ENCODE measurements at regions not wholly inside any gene's neighbourhood (a gene's known extent, or its start where the extent isn't known, plus 50 kb on each side); places are given as distances from the start of the nearest gene placed in this dataset.
"Not testable (repeated sequence)": the region's sequence is repeated elsewhere in the genome, so short reads cannot be mapped to it uniquely, and the experiment has no call there.

- not testable (repeated sequence) for H3K4me1 ChIP-seq (ENCODE audit: control insufficient read depth, insufficient read depth, low read length); H3K36me3 ChIP-seq (ENCODE audit: control insufficient read depth, insufficient read depth, low read length); H3K27ac ChIP-seq (ENCODE audit: insufficient read depth, low read depth, low read length, poor library complexity, severe bottlenecking); H3K9me3 ChIP-seq (ENCODE audit: control insufficient read depth, low read length); H3K27me3 ChIP-seq (ENCODE audit: control insufficient read depth, insufficient read depth, low read length, poor library complexity, severe bottlenecking); H3K4me3 ChIP-seq (ENCODE audit: insufficient read depth, low read depth, low read length)
- 89 to 100% methylated on average over 1 of the region's 1 CpG for WGBS, 2 experiments
Observed at GRCh38 chr3:39739658-39740057, 69.8 kb upstream of the MYRIP start.

DNA sequence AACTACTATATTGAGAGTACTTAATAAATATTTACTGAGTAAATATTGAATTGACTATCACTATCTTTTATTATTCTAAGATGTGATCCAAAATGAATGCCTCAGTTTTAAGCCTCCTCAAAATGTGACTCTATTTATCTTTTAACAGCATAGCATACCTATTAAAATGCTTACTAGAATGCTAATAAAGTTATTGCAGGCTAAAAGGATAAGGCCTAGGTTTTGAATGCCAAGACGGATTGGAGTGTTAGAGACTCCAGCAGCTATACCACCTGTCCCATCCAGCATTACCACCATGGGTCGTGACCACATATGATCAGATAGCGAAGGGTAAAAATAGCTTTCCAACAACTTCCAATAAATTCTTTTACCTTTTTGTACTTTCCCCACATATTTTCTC, 64.7 kb upstream of the MYRIP start:
- H3K27me3 ChIP-seq (ENCODE audit: control insufficient read depth, insufficient read depth, low read length, poor library complexity, severe bottlenecking) = no peaks in the 10 kb centered on the region
- H3K4me1 ChIP-seq (ENCODE audit: control insufficient read depth, insufficient read depth, low read length) = no peaks in the 10 kb centered on the region
- H3K9me3 ChIP-seq (ENCODE audit: control insufficient read depth, low read length) = no peaks in the 10 kb centered on the region
- no peak overlapping the region for H3K27ac ChIP-seq (ENCODE audit: insufficient read depth, low read depth, low read length, poor library complexity, severe bottlenecking)
- no peaks in the 10 kb centered on the region for H3K36me3 ChIP-seq (ENCODE audit: control insufficient read depth, insufficient read depth, low read length)
- 92 to 97% methylated on average over 3 of the region's 3 CpGs for WGBS, 2 experiments
- H3K4me3 ChIP-seq (ENCODE audit: insufficient read depth, low read depth, low read length) = no peak overlapping the region

GRCh38 chr3:39748002-39748401, 61.4 kb upstream of the MYRIP start:
- Histone ChIP-seq H3K27ac (ENCODE audit: insufficient read depth, low read depth, low read length, poor library complexity, severe bottlenecking) (no peak overlapping the region), H3K4me1 (ENCODE audit: control insufficient read depth, insufficient read depth, low read length) (no peaks in the 10 kb centered on the region), H3K9me3 (ENCODE audit: control insufficient read depth, low read length) (no peaks in the 10 kb centered on the region), H3K4me3 (ENCODE audit: insufficient read depth, low read depth, low read length) (no peak overlapping the region), H3K36me3 (ENCODE audit: control insufficient read depth, insufficient read depth, low read length) (no peaks in the 10 kb centered on the region), H3K27me3 (ENCODE audit: control insufficient read depth, insufficient read depth, low read length, poor library complexity, severe bottlenecking) (no peaks in the 10 kb centered on the region)
- WGBS, 2 experiments = 100% methylated on average over 1 of the region's 1 CpG; no CpG with 5 or more reads in 1 of the 2 experiments

DNA sequence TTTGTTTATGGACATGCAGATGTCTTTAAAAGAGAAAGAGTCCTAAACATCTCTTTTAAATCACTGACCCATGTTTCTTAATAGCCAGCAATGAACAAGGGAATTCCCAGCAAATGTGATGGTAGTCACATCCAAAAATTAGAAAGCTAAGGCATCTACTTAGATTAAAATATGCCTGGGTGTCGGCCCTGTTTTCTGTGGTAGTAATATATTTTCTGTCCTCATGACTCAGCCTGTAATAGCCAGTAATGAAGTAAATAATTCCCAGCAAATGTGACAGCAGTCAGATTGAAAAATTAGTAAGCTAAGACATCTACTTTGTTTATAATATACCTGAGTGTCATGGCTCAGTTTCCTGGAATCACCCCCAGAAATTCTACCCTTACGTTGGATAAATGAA, 60.6 kb upstream of the MYRIP start:
- 96 to 99% methylated on average over 1 to 2 of the region's 2 CpGs for WGBS, 2 experiments

DNA sequence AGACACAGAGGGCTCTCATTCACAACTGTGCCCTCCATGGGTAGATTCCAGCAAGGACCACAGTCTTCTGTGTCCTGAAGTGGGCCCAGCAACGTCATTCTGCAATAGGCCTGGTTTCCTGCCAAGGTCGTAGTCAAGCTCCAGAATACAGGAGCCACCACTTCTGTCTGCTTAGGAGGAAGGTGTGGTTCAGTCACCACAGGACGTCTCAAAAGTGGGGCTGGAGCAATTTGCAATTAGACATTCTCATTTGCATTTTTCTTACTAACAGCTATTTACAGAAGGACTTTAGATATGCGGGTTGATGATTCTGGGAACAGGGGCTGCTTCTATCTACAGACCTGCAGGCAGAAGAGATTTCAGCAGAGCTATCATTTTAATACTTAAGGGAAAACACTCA, 58.7 kb upstream of the MYRIP start:
- H3K4me1 ChIP-seq (ENCODE audit: control insufficient read depth, insufficient read depth, low read length) = no peaks in the 10 kb centered on the region
- no peaks in the 10 kb centered on the region for H3K9me3 ChIP-seq (ENCODE audit: control insufficient read depth, low read length)
- H3K27ac ChIP-seq (ENCODE audit: insufficient read depth, low read depth, low read length, poor library complexity, severe bottlenecking) = no peak overlapping the region
- no peaks in the 10 kb centered on the region for H3K27me3 ChIP-seq (ENCODE audit: control insufficient read depth, insufficient read depth, low read length, poor library complexity, severe bottlenecking)
- no peak overlapping the region for H3K4me3 ChIP-seq (ENCODE audit: insufficient read depth, low read depth, low read length)
- WGBS, 2 experiments = 71 to 78% methylated on average over 4 of the region's 4 CpGs
- no peaks in the 10 kb centered on the region for H3K36me3 ChIP-seq (ENCODE audit: control insufficient read depth, insufficient read depth, low read length)

More for the DNA sequence above, 60.6 kb upstream of the MYRIP start:
- Histone ChIP-seq H3K36me3 (ENCODE audit: control insufficient read depth, insufficient read depth, low read length) (no peaks in the 10 kb centered on the region), H3K27me3 (ENCODE audit: control insufficient read depth, insufficient read depth, low read length, poor library complexity, severe bottlenecking) (no peaks in the 10 kb centered on the region), H3K4me3 (ENCODE audit: insufficient read depth, low read depth, low read length) (no peak overlapping the region), H3K27ac (ENCODE audit: insufficient read depth, low read depth, low read length, poor library complexity, severe bottlenecking) (no peak overlapping the region), H3K4me1 (ENCODE audit: control insufficient read depth, insufficient read depth, low read length) (no peaks in the 10 kb centered on the region), H3K9me3 (ENCODE audit: control insufficient read depth, low read length) (no peaks in the 10 kb centered on the region)

DNA sequence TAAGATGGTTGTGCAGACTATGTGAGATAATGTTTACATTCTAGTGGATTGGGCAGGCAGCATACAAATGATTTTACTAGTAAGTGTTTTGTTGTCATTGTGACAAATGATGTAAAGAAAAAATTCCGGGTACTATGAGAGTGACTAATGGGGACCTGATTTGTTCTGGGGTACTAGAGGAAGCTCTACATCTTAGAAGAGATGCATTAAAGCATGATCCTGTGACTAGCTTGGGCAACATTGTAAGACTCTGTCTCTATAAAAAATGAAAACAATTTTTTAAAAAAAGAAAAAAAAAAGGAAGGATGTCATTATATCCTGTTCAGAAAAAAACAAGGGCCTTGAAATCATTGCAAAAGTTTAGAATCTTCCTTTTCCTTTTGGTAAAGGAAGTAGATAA, 58.1 kb upstream of the MYRIP start:
- no peaks in the 10 kb centered on the region for H3K36me3 ChIP-seq (ENCODE audit: control insufficient read depth, insufficient read depth, low read length)
- no peak overlapping the region for H3K4me3 ChIP-seq (ENCODE audit: insufficient read depth, low read depth, low read length)
- no peaks in the 10 kb centered on the region for H3K9me3 ChIP-seq (ENCODE audit: control insufficient read depth, low read length)
- H3K27me3 ChIP-seq (ENCODE audit: control insufficient read depth, insufficient read depth, low read length, poor library complexity, severe bottlenecking) = no peaks in the 10 kb centered on the region
- no peak overlapping the region for H3K27ac ChIP-seq (ENCODE audit: insufficient read depth, low read depth, low read length, poor library complexity, severe bottlenecking)
- H3K4me1 ChIP-seq (ENCODE audit: control insufficient read depth, insufficient read depth, low read length) = no peaks in the 10 kb centered on the region
- WGBS, 2 experiments = 95 to 96% methylated on average over 1 of the region's 1 CpG

- no peaks in the 10 kb centered on the region for H3K9me3 ChIP-seq (ENCODE audit: control insufficient read depth, low read length)
- no peak overlapping the region for H3K4me3 ChIP-seq (ENCODE audit: insufficient read depth, low read depth, low read length)
- H3K27me3 ChIP-seq (ENCODE audit: control insufficient read depth, insufficient read depth, low read length, poor library complexity, severe bottlenecking) = no peaks in the 10 kb centered on the region
- no peaks in the 10 kb centered on the region for H3K36me3 ChIP-seq (ENCODE audit: control insufficient read depth, insufficient read depth, low read length)
- 91 to 92% methylated on average over 3 of the region's 3 CpGs for WGBS, 2 experiments
- H3K27ac ChIP-seq (ENCODE audit: insufficient read depth, low read depth, low read length, poor library complexity, severe bottlenecking) = no peak overlapping the region
- no peaks in the 10 kb centered on the region for H3K4me1 ChIP-seq (ENCODE audit: control insufficient read depth, insufficient read depth, low read length)
Observed at GRCh38 chr3:39752019-39752637, 57.3 kb upstream of the MYRIP start.

DNA sequence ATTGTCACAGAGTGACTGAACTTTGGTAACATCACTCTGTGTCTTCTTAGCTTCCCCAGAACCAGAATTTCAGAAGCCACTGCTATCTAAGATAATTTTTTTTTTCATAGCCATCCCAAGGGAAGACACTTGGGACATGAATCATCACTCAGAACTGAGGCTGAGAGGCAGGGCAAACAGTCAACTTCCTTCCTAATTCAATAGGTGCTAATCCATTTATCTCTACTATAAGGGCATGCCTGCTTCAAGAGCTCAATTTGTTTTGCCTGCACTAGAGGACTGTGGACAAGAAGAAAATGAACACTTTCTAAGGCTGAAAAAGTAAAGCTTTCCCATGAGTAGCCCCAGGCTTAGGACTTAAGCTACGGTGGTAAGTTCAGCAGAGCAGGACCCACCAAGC, 56.7 kb upstream of the MYRIP start:
- Histone ChIP-seq H3K4me1 (ENCODE audit: control insufficient read depth, insufficient read depth, low read length) (no peaks in the 10 kb centered on the region), H3K4me3 (ENCODE audit: insufficient read depth, low read depth, low read length) (no peak overlapping the region), H3K27me3 (ENCODE audit: control insufficient read depth, insufficient read depth, low read length, poor library complexity, severe bottlenecking) (no peaks in the 10 kb centered on the region), H3K36me3 (ENCODE audit: control insufficient read depth, insufficient read depth, low read length) (no peaks in the 10 kb centered on the region), H3K9me3 (ENCODE audit: control insufficient read depth, low read length) (no peaks in the 10 kb centered on the region), H3K27ac (ENCODE audit: insufficient read depth, low read depth, low read length, poor library complexity, severe bottlenecking) (no peak overlapping the region)
- 89 to 91% methylated on average over 1 of the region's 1 CpG for WGBS, 2 experiments

GRCh38 chr3:39753391-39753790, 56.0 kb upstream of the MYRIP start:
- 92% methylated on average over 1 of the region's 1 CpG; no CpG with 5 or more reads in 1 of the 2 experiments for WGBS, 2 experiments
- H3K4me1 ChIP-seq (ENCODE audit: control insufficient read depth, insufficient read depth, low read length) = no peaks in the 10 kb centered on the region
- no peak overlapping the region for H3K27ac ChIP-seq (ENCODE audit: insufficient read depth, low read depth, low read length, poor library complexity, severe bottlenecking)

GRCh38 chr3:39754549-39754948, 54.9 kb upstream of the MYRIP start:
- 83 to 94% methylated on average over 2 of the region's 3 CpGs for WGBS, 2 experiments
- no peak overlapping the region for H3K27ac ChIP-seq (ENCODE audit: insufficient read depth, low read depth, low read length, poor library complexity, severe bottlenecking)
- no peaks in the 10 kb centered on the region for H3K36me3 ChIP-seq (ENCODE audit: control insufficient read depth, insufficient read depth, low read length)
- no peak overlapping the region for H3K4me3 ChIP-seq (ENCODE audit: insufficient read depth, low read depth, low read length)
- H3K9me3 ChIP-seq (ENCODE audit: control insufficient read depth, low read length) = no peaks in the 10 kb centered on the region
- H3K27me3 ChIP-seq (ENCODE audit: control insufficient read depth, insufficient read depth, low read length, poor library complexity, severe bottlenecking) = no peaks in the 10 kb centered on the region
- no peaks in the 10 kb centered on the region for H3K4me1 ChIP-seq (ENCODE audit: control insufficient read depth, insufficient read depth, low read length)

More at GRCh38 chr3:39753391-39753790, 56.0 kb upstream of the MYRIP start:
- Histone ChIP-seq H3K4me3 (ENCODE audit: insufficient read depth, low read depth, low read length) (no peak overlapping the region), H3K36me3 (ENCODE audit: control insufficient read depth, insufficient read depth, low read length) (no peaks in the 10 kb centered on the region), H3K27me3 (ENCODE audit: control insufficient read depth, insufficient read depth, low read length, poor library complexity, severe bottlenecking) (no peaks in the 10 kb centered on the region), H3K9me3 (ENCODE audit: control insufficient read depth, low read length) (no peaks in the 10 kb centered on the region)

DNA sequence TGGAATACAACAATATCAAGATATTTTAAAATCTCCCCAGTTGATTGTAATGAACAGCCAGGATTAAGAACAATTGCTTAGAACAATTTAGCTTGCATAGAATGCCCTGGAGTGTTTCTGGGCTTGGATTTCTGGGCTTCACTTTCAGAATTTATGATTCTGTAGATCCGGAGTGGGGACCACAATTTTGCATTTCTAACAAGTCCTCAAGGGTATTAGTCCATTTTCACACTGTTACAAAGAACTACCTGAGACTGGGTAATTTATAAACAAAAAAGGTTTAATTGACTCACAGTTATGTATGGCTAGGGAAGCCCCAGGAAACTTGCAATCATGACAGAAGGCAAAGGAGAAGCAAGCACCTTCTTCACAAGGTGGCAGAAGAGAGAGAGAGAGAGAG, 54.3 kb upstream of the MYRIP start:
- Histone ChIP-seq H3K27me3 (ENCODE audit: control insufficient read depth, insufficient read depth, low read length, poor library complexity, severe bottlenecking) (no peaks in the 10 kb centered on the region), H3K9me3 (ENCODE audit: control insufficient read depth, low read length) (no peaks in the 10 kb centered on the region), H3K4me1 (ENCODE audit: control insufficient read depth, insufficient read depth, low read length) (no peaks in the 10 kb centered on the region), H3K4me3 (ENCODE audit: insufficient read depth, low read depth, low read length) (no peak overlapping the region), H3K27ac (ENCODE audit: insufficient read depth, low read depth, low read length, poor library complexity, severe bottlenecking) (no peak overlapping the region), H3K36me3 (ENCODE audit: control insufficient read depth, insufficient read depth, low read length) (no peaks in the 10 kb centered on the region)
- 94 to 100% methylated on average over 1 of the region's 1 CpG for WGBS, 2 experiments

Measured in ectodermal cell (in vitro differentiated cells).